Omental fat pad (tissue), 3 donors: ENCODE measurements at regions not wholly inside any gene's neighbourhood (a gene's known extent, or its start where the extent isn't known, plus 50 kb on each side); places are given as distances from the start of the nearest gene placed in this dataset.

ENCODE experiments used
- ATAC-seq: fragments of 150-250 bp; one replicate; pipeline ENCODE4 v1.9.1; 2016; ENCODE audit warnings: mild to moderate bottlenecking, moderate library complexity; ENCODE audit not compliant: low FRiP score
- DNase-seq: peaks from one replicate; pipeline ENCODE4 v3.0.0-alpha.2; 2019; ENCODE audit warnings: low spot score
- CTCF ChIP-seq, 3 donors: fragments of 450-650 bp; IDR thresholded peaks; one replicate each; pipeline ENCODE4 v1.5.1; 2016 to 2017; ENCODE audit warnings: antibody characterized with exemption in 3 of 3, mild to moderate bottlenecking in 3 of 3, moderate library complexity in 2 of 3

GRCh38 chr20:48164034-48164433, 378.8 kb upstream of the SULF2 start:
- no peak for DNase-seq
- no peak for ATAC-seq
- no peak for TF ChIP-seq CTCF (IDR thresholded peaks at IDR 0.05)

DNA sequence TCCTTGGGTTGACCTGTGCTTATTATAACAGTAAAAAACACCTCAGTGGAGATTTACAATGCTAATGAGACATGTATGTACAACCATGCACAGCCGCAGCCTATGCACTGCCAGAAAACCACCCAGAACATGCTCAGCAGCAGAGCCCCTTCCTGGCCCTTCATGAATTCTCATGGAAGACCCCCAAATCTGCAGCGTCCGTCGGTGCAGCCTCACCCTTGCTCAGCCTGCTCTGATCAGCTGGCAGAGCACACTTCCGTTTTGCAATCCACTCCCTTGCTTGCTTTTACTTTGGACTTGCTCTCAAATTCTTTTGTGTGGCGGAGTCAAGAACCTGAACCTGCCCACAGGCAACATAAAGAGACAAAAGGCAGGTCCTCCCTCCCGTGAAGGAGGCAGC, 378.2 kb upstream of the SULF2 start:
- no peak for TF ChIP-seq CTCF (IDR thresholded peaks at IDR 0.05)
- no peak for DNase-seq

DNA sequence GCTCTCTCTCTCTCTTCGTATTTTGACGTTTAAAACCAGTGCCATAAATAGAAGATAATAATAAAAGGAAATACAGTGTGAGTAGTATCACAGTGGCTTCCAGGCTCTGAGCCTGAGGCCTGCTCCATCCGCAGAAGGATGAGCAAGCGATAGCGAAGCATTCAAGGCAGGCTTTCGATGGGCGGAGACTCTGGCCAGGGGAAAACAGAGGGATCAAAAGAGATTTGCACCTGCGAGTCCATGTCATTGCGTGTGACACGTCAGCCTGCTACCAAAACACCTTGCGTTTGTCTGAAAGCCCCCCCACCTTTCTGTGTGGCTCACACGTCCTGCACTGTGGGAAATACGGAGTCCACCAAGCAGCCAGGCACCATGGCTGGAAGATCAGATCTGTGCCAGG, 377.3 kb upstream of the SULF2 start:
- no peak for DNase-seq

More for the DNA sequence above, 378.2 kb upstream of the SULF2 start:
- ATAC-seq, result no peak

DNA sequence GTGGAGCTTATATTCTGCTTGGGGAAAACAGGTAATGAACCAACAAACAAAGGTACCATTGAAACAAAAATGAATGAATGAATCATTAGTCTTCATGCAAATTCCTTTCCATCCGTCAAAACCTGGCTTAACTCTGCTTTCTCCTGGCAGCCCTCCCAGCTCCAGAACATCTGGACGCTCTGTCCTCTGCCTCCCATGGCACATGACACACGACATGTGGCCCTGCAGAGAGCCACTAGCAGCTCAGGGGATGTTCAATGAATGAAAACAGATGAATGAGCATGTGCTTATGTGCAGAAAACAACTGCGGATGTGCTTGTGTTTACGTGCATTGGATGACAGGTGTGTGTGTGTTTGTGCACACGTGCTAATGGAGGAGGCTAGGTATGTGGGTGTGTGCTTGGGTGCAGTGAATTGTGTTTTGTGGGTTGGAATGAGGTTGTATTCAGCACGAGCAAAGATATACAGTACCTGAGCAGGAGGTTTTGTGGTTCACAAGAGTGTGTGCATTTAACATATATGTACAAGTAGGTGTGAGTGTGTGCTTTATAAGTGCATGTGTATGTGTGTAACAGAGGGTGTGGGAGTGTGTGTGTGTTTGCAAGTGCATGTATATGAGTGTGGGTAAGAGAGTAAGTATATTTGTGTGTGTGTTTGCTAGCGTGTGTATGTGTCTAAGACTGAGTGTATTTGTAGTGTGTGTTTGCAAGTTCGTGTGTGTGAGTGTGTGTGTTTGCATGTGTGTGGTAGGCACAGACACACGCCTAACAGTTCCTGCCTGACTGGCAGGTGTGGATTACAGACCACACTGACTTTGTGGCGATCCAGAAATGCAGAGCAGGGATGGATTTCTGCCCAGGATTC, 374.1 kb upstream of the SULF2 start:
- no peak for ATAC-seq
- TF ChIP-seq CTCF (IDR thresholded peaks at IDR 0.05), result no peak
- no peak for DNase-seq

More for the DNA sequence above, 377.3 kb upstream of the SULF2 start:
- no peak for ATAC-seq
- no peak for TF ChIP-seq CTCF (IDR thresholded peaks at IDR 0.05)

GRCh38 chr20:48158014-48158413, 372.7 kb upstream of the SULF2 start:
- no peak for DNase-seq
- TF ChIP-seq CTCF (IDR thresholded peaks at IDR 0.05), result no peak
- ATAC-seq, result no peak

DNA sequence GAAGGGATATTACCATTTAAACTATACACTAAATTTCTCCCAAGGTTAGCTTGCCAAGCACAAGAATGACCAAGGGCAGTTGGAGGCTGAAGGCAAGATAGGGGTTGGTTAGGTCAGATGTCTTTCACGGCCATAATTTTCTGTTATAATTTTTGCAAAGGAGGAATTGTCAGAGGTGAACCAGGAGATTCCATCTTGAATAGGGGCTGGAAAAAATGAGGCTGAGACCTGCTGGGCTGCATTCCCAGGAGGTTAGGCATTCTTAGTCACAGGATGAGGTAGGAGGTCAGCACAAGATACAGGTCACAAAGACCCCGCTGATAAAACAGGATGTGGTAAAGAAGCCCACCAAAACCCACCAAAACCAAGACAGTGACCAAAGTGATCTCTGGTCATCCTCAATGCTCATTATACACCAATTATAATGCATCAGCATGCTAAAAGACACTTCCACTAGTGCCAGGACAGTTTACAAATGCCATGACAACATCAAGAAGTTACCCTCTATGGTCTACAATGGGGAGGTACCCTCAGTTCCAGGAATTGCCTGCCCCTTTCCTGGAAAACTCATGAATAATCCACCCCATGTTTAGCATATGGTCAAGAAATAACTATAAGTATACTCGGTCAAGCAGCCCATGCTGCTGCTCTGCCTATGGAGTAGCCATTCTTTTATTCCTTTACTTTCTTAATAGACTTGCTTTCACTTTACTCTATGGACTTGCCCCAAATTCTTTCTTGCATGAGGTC, 371.8 kb upstream of the SULF2 start:
- no peak for TF ChIP-seq CTCF (IDR thresholded peaks at IDR 0.05)
- DNase-seq (no peak), ATAC-seq (no peak)
